ENCODE measurements at regions not wholly inside any gene's neighbourhood (a gene's known extent, or its start where the extent isn't known, plus 50 kb on each side); places are given as distances from the start of the nearest gene placed in this dataset.
"Not testable (repeated sequence)": the region's sequence is repeated elsewhere in the genome, so short reads cannot be mapped to it uniquely, and the experiment has no call there.

DNA sequence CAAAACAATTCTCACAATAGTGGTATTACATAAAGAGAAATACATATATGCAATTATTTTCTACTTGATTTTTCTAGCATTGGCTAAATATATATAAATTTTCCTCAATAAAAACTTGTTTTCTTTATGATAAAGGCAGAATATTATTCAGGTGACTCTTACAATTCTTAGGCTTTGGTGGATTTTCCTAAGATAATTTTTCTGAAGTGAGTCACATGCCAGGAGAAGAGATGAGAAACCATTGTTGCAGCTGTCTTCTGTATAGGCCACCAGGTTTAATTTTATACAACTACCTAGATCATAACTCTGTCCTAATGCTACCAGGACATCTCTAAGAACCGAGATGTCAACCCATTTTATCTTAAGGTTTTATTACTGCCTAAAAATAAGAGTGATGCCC, 552.4 kb upstream of the CDH2 start:
- no peak for DNase-seq

DNA sequence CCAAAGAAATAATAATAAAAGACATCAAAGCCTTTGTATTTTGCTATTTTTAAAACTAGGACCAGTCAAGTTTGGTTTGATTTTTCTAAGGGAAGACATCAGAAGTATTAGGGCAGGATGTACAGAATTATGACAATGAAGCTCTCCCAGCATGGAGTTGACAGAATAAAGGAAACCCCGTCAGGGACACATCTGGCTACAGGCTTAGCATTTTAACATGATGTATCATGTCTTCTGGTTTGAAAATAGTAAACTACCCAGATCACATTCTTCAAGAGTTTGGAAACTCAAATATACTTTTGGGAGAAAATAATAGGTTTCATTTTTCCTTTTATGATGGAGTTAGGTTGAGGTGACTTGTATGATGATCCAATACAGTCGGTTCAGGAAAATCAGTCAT, 552.0 kb upstream of the CDH2 start:
- DNase-seq = no peak

DNA sequence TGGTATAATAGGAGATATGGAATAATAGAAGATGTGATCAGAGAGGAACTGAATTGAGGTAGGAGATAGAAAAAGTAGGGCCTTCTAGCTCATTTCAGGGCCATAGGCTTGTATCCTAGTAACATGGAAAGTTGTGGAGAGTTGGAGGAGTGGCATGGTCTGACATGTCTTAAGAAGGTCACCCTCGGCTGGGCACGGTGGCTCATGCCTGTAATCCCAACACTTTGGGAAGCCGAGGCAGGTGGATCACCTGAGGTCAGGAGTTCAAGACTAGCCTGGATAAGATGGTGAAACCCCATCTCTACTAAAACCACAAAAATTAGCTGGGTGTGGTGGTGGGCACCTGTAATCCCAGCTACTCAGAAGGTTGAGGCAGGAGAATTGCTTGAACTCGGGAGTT, 550.3 kb upstream of the CDH2 start:
- DNase-seq = not testable (repeated sequence)

DNA sequence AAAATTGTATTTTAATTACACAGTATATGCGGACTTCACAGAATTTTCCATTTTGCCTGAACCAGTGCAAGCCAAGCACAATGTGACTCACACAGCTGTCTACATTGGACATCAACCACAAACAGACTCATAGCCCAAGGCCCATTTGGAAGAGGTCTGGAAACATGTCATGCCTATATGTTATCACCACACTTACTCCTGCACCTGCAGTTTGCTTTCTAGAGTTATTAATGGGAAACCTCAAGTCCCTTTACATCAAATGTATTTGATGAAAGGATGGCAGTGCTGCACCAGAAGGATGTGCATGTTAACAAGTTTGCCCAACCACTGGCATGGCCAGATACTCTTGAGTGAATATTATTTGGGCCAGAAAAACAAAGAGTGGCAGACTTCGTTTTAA, 548.9 kb upstream of the CDH2 start:
- DNase-seq = no peak

DNA sequence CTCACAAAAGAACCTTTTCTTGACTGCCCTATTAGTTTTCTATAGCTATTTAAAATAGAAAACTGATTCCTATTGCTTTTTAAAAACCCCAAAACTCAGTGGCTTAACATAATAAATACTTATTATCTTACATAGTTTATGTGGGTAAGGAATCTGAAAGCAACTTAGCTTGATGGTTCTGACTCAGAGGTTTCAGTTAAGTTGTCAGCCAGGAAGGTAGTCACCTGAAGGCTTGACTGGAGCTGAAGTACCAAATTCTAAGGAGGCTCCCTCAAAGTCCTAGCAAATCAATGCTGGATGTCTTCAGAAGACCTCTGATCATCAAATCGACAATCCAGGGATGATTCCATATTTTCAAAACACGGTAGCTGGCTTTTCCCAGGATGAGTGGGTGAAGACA, 546.6 kb upstream of the CDH2 start:
- DNase-seq = no peak

DNA sequence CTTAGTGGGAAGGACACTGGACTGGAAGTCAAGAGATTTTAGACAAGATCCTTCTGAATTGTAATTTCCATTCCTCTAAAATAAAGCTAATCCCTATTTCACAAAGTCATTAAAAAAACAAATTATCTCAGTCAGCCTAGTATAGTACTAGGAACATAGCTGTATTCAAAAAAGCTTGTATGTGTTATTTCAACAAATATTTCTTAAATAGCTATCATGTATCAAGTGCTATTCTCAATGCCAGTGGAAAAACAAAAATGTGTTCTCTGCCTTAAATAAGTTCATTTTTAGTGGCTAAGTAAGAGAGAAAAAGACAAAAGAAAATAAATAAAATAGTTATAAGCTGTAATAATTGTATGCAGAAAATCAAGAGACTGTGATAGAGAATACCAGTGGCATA, 541.8 kb upstream of the CDH2 start:
- no peak for DNase-seq

DNA sequence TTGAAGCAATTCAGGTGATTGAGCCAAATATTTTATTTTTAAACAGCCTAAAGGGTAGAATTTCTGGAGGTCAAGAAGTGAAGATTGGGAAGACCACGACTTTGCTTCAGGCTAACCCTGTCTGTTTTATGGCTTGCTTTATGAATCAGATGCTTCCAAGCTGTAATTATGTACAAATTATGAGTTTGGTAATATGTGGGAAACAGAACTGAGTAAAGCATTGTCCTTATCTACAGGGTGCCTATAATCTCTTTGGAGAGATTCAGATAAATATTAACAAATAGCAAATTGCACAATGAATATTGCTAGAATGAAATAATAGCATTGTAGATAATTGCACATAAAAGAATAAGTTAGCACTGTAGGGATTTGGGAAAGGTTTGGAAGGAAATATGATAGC, 539.4 kb upstream of the CDH2 start:
- no peak for DNase-seq

DNA sequence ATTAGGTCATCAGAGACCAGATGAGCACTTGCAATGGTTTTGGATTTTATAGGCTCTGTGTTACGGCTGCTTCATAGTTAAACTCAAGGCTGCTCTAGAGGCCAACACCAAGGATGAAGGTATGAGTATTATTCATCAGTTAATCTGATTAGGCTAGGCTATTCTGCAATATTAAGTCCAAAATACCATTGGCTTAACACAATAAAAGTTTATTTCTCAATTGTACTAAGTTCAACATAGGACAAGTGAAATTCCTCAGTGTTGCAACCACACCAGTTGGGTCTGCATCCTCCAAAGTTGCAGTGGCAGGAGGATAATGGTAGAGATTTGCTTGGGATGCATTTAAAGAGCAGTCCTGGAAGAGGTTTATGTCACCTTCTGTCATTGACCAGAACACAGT, 538.3 kb upstream of the CDH2 start:
- DNase-seq = no peak

DNA sequence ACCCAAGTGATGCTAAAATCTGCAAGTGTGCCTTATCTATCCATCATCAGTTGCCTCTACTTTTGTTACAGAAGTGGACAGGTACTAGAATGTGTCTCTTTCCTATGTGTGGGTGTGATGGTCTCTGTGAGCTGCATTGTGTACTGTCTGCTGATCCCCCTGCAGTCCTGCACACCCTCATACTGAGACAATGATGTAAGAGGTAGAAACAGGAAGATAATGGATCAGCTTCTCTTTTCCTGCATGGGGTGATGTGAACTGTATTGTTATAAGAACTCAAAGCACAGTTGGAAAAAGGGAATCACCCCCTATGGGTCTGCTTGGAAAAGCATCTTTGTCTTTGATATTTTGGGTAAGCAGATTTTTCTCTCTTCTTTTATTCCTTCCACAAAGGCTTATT, 537.6 kb upstream of the CDH2 start:
- no peak for DNase-seq

DNA sequence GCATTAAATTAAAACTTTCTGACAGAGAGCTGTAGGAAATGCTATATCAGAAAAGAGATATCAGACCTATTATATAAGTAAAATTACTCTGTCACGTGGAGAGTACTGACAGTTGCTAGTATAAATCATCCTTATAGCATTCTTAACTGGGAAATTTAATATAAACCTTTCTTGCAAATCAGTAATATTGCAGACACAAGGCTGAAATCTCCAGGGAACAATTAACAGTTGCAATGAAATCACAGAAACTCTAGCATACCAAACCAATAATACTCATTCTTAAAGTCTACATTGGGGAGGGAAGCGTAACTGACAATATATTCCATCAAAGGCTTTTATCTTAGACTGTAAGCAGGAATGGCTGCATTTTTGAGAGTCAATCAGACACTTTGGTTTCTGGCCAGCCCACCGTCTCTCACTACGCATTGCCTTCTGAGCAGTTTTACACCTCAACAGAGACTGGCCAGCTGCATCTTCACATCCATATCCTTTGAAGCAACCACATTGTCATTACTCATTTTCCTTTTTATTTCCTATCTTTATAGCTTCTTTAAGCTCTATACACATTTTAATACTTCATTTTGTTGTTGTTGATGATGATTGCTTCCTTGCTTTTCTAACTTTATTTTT, 536.0 kb upstream of the CDH2 start:
- DNase-seq = no peak

DNA sequence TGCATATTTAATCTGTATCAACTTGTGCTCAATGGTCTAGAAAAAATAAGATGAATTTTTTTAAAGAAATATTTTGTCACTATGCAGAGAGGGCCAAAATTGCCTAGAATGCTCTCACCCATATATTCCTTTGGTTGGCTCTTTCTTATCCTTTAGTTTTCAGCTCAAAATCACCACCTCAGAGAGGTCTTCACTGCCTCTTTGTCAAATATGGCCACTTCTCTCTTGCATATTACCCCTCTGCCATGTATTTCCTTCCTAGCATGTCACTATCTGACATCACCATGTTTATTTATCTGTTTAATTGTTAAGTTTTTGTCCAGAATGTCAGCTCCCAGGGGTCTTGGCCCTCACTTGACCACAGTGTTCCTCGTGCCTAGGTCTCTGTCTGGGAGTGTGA, 535.2 kb upstream of the CDH2 start:
- DNase-seq = no peak

DNA sequence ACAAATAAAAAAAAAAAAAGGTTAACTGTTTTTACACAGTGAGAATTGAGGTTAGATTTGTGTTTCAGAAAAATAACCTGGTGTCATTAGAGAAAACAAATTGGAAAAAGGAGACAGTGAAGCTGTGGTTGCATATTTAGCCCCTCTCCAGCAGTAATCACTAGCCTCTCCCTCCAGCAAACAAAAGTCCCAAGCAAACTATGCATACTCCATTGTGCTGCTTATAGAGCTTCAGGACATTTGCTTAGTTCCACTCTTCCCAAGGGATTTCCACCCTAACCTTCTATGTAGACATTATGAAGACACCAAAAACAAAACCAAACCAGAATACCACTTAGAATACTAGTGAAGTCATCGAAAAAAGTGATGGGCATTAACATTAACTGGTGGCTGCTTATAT, 534.2 kb upstream of the CDH2 start:
- no peak for DNase-seq

DNA sequence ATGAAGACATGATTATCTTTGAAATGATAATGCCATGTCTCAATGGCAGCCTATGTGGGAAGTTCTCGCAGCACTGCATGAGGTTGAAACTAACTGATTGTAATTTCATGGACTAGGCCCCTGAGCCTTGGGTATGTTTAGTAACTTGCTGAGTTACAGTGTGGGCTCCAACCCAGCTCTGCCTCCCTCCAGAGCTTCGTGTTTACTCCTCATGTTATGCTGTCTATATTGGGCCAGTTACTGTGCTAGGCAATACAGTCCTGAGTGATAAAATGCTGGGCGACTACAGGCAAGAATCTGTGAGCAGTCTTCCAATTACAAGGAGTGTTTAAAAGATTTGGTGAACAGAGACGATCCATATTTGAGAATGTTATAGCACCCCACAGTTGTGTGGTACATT, 530.1 kb upstream of the CDH2 start:
- DNase-seq = no peak

DNA sequence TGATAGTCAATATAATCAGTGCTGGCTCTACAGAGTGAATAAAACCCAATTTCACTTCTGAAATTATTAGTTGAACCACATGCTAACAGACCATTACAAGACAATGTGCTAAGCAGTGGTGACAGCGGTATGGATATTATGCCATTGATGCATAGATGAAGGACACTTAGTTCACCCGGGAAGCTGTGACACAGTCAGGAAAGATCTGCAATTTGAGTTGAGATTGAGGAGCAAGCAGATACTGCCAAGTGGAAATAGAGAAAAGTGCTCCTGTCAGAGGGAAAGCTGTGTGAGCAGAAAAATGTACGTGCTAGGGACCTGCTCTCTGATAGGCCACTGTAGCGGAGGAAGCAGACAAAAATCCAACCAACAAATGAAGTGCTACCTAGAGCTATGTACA, 529.5 kb upstream of the CDH2 start:
- no peak for DNase-seq

DNA sequence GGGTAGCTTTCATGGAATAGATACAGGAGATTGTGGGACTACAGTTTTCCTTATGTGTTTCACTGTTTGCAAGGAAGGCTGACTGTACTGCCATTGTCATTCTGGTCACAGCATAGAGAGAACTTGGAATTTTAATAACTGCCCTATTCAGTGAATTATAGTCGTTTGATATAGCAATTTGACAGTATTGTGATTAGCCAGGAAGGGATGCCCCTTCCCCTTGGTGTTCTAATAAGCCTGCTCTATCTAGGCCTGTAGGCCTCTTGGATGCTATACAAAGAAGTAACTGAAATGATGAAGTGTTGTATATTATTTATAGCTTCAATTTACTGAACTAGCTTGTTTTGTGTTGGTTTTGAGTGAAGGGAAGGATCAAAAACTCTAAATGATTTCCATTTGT, 528.6 kb upstream of the CDH2 start:
- DNase-seq = no peak

DNA sequence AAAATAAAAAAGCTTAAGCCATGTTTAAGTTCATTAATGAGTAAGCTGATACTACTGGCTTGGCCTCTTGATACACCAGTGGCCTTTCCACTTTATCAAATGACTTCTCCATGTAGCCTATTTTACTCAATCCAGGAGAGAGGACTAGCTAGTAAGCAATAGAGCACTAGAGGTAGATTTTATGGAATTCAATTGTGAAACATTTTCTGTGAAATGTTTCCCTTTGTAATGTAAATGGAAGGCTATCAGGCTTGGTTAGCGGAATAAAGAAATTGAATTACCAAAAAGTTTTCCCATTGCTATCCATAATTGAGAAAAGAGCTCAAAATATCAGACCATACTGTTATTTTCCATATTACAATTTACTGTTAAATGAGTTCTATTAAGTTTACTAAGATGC, 515.4 kb upstream of the CDH2 start:
- DNase-seq = no peak

DNA sequence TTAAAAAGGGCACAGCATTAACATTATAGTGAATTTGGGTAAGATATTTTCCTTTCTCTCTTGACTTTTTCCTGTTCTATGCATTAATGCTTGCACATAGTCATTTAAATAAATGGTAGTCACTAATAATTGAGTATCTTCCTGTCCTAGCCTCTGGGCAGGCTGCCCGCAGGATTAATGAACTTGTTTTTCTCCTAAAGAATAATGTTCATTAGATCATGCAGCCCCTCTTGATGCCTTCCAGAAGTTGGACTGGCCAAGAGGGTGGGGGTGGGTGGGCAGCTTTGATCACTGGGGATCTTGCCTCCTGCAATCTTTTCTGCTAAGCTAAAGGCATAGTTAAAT, 514.5 kb upstream of the CDH2 start:
- DNase-seq = no peak

DNA sequence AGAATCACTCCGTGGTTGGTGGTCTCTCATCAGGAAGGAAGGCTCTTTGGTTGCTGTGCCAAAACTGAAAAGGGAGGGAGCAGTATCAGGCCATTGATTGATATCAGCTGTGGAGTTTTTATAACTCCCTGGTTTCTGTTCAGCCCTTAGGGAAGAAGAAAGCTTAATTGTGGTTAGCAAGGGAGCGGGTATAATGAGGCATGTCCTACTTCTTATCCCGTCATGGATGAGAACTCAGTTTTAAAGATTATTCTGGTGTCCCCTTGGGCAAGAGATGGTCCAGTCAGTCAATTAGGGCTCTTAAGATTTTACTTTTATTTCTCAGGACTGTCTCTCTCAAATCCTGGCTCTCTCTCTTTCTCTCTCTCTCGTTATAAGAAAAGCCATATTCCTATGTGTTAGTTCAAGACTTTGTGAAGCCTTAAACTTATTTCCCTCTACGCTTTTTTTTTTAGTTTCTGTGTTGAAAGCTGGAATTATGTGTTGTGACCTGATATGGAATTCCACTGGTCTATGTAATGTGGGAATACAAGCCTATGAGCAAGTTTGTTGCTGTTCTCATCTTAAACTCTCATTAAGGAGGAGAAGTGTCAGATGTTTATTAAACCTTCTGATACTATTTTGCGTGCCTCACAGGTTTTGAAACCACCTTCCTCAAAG, 514.0 kb upstream of the CDH2 start:
- DNase-seq = no peak

DNA sequence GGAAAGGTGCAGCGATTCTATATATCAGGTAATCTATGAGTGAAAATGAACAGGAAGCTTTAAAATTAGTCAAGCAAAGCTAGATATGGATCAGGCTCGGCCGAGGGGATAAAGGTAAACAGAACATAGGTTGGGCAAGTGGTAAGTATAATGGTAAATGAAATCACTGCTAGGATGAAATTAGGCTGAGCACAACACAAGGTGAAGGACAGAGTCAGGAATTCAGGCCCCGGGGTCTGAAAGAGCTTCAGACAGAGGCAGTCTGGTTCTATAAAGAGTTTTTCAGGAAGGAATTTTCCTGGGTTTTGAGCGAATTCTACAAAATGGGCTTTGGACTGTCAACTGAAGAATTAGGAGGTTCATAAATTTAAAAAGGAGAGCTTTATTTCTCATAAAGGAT, 513.2 kb upstream of the CDH2 start:
- no peak for DNase-seq

DNA sequence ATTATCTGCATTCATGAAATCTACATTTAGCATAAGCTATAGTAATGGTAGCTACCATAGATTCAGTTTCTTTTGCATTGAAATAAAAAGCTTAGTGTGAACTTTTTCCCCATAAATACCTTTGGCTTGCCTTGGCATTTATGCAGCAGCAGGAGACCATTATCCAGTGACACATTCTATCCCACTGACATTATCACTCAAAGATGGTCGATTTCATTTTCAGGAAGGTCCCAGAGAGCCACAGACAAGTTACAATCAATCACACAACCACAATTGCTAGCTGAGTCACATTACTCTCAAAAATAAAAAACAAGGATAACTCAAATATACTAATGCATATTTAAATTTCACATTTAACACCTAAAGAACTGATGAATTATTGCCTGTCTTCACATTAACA, 512.7 kb upstream of the CDH2 start:
- DNase-seq = no peak

DNA sequence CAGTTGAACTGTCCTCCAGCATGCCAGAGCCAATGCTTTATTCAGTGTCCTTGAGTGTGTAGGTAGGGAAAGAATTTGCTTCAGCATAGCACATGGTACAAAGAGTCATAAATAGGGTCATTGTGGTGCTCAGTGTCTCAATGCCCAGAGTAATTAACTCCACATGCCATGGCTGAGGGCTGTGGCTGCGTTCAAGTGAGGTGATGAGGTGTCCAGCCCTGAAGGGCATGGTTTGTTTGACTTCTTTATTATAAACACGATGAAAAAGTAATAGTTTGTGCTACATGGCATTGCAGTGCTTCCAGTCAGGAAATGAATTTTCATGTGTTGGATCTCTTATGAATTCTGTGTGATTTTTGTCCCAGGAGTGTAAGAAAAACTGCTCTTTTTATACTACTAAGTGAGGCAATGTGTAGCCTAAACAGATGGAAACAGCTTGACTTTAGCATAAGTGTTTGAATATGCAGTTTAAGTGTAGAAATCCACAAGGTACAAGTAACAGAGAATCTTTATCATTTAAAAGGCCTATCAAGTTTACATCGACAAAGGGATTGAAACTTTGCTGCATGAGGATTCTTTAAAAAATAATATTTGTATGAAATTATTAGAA, 507.9 kb upstream of the CDH2 start:
- no peak for DNase-seq

DNA sequence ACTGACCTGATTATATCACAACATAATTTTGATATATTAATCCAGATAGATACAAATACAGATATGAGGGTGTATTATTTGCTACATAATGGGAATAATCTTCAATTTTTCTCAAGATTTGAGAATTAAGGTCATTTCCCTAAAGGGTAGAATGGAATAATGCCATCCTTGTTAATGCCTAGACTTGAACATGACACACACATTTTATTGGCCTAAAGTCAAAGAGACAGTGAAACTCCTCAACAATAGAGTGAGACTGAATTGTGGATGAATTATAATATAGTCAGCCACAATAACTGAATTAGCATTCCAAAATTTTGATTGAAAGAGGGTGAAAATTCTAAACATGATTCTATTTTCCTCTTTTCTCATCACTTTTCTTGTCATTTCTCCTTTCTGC, 506.0 kb upstream of the CDH2 start:
- DNase-seq = no peak

DNA sequence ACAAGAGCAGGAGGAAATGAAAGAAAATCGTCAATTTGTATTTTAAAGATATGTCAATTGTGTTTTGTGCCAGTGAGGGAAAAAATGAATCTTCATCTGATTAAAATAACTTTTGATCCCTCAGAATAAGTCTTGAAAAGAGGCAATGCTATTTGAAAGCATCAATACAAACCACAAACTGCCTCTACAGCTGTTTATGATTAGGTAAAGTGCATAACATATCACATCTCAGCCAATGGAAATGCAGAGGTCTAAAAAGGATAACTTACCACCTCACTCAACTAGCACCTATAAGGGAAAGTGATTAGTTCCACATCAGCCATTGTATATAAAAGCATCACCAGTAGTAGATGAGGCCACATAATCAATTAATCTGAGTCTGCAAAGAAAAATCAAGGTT, 492.2 kb upstream of the CDH2 start:
- no peak for DNase-seq

DNA sequence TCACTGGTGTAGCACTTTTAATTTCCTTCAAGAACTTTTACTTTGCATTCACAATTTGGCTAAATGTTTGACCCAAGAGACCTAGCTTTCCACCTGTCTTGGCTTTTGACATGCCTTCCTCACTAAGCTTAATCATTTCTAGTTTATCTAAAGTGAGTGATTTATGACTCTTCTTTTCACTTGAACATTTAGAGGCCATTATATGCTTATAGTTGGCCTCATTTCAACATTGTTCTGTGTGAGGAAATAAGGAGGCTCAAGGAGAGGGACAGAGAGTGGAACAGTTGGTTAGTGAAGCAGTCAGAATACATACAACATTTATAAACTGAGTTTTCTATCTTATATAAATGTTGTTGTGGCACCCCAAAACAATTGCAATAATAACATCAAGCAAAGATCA, 489.3 kb upstream of the CDH2 start:
- DNase-seq = no peak

DNA sequence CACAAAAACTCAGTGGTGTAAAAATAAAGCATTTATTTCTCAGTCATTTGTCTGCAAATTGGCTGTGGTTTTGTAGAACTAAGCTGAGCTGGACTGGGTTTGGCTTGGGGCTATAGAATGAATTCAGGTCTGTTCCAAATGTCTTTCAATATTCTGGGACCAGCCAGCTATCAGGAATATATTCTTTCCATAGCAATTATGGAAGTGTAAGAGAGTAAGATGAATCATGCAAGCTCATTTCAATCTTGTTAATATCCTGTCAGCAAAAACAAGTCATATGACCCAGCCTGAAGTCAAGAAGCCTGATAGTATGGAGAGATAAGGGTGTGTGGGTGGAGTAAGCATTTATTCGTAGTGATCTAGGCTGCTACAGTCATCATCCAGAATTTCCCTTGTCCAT, 481.0 kb upstream of the CDH2 start:
- no peak for DNase-seq
